HG02884 (cell line): ENCODE measurements at regions not wholly inside any gene's neighbourhood (a gene's known extent, or its start where the extent isn't known, plus 50 kb on each side); places are given as distances from the start of the nearest gene placed in this dataset.
A peak's percentile ranks its signal among the peaks of the same experiment; 100 is the strongest.

ENCODE experiments used
- ATAC-seq: cut with Tn5 transposase; IDR thresholded peaks from one replicate; pipeline ENCODE4 v1.9.1; 2021; ENCODE audit warnings: mild to moderate bottlenecking, moderate library complexity; ENCODE audit not compliant: unreplicated experiment

DNA sequence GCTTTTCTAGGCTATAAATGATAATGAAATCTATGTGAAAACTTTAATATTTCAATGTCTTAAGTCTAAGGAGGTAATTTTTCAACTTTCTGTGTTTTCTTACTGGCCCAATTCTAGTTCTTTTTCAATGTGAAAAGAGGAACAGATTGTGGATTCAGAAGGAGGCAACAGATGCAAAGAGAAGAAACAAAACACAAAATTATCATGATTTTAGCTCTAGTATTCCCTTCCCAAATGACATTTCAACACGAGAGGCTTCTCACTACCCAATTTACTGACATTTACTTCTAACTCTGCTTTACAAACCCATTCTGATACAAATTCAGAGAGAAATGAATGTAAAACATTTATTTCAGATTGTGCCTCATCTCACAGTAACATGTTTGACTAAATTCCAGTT lies 169.4 kb downstream of the WT1 start:
- ATAC-seq, result no peak

DNA sequence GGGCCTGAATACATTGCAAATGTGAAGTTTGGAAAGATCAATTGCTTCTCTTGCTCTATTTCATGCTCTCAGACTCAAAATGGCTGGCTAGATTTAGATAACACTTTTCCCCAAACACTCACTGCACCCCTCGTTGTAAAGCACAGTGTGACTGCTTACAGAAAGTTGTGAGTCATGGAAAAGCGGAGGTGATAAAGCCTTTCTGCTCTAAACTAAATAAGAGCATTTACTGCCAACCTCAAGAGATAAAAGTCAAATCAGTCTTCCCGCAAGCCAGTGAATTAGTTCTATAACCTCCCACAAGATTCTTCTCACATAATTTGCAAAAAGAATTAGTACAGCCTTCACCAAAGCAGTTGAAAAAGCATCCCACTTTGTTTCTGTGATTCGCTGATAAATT lies 168.7 kb downstream of the WT1 start:
- no peak for ATAC-seq

DNA sequence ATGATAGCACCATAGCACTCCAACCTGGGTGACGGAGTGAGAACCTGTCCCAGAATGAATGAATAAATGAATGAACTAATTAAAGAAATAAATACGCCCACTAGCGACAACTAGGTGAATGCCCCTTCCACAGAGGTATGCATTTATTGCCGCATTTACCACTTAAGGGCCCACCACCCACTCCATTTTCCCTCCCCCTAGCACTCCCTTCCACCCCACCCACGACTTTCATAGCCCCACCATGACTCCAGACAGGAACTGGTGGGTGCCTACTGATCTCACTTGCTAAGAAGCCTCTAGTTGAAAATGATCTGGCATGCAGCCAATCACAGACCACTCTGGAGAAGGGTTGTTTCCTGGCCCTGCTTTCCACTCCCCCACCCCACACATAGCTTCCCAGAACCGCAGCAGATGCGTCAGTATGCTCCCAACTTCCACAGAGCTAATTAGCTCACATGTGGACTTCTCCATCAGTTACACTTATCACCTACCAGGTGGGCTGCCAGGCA lies 167.6 kb downstream of the WT1 start:
- no peak for ATAC-seq

DNA sequence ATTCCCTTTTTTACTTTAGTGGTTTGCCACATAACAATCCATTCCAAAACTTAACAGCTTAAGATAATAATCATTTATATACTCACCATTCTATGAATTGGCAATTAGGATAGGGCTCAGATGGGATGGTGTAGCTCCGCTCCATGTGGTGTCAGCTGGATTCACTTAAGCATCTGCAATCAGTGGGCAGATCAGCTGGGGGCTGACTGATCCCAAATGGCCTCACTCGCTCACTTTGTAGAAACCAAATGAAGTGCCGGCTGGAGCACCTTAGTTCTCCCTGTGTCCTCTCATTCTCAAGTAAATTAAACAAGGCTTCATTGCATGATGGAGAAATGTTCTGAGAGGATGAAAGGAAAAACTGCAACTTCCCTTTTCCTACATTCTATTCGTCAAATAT lies 161.4 kb downstream of the WT1 start:
- ATAC-seq, result no peak

DNA sequence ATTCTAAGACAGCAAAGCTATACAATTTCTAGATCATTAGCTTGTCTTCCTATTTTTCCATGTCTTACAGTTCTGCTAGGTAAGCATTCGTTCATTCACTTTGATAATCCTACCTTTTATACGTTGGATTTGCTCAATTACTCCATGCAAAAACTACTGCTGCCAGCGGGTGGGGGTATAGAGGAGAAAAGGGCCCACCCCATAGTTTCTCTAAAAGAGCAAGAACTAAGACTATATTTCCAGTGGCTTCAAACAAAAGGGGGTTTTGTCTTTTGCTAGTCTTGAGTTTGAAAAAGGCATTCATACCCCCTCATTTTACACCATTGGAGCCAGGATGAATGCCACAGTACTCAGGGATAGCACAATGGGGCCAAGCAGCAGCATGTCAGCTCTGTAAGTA lies 155.7 kb downstream of the WT1 start:
- ATAC-seq, result no peak

DNA sequence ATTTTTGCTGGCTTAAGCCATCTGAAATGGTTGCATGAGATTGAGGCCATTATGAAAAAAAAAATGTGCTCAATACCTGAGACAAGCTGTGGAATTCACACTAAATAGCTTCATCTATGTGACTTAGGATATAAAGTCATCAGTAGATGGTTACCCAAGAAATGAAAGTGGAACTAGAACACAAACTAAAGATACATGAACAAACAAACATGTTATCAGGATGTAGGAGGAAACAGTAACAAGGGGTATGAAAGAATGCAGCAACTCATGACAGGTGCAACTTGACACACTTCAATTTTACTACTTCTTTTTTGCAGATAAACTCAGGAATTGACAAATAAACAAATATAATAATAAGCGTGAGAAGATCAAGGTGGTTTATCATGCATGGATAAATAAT lies 155.0 kb downstream of the WT1 start:
- no peak for ATAC-seq

DNA sequence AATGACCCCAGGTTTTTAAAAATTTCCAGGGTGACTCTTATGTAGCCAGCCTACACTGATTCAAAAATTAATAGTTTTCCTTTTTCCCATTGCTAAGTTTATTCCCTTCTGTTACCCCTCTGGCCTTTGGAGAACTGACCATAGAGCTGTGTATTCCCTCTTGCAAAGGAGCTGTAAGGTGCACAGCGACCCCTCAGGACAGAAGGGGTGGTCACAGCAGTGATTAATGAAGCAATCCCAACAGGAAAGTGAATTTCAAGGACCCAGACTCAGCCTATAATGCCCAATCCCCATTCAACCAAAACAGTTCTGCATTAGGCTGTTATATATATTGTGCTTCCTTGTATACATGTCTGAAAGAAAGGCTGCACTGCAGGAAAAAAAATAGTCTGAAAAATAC lies 147.1 kb downstream of the WT1 start:
- ATAC-seq, result no peak

DNA sequence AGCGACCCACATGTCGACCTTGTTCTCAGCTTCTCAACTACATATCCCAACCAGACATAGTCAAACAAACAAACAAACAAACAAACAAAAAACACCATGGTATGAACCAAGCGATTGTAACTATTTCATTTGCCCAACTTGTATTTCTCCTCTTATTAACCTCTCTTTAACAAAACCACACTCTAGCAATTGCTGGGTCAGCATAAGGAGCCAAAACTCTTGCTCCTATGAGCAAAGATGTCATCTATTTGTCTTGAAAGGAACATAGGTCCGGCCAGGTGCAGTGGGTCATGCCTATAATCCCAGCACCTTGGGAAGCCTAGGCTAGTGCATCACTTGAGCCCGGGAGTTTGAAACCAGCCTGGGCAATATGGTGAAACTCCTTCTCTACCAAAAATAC lies 145.6 kb downstream of the WT1 start:
- no peak for ATAC-seq

DNA sequence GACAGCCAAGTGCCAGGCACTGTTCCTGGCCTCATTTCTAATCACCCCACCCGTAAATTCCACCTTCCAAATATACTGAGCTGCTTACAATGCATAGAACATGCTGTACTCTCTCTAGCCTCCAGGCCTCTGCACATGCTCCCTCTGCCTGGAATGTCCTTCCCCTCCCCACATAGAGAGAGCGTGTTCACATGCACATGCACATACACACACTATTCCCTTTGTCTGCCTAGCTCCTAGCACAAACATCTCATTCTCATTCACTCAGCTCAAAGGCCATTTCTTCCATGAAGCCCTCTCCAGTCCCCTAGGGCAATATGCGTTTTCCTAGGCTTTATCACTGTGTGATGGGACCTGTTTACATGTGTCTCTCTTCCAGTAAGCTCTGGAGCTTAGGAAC lies 144.6 kb downstream of the WT1 start:
- no peak for ATAC-seq

DNA sequence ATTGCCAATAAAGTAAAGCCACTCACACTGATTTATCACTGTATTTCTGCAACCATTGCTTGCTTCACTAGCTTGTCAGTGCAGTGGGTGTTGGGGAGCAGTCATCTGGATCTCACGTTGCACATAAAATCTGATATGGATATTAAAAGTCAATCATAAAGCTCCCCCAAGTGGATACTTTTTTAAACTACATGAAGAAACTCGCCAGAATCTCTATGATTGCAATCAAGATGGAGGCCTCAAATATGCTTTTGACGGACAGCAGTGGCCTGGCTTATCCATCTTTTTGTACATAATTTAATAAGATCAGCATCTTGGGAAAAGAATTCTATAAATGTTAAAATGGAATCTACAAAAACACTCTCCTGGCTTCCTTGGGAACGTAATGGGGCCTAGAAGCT lies 137.7 kb downstream of the WT1 start:
- ATAC-seq, result no peak

DNA sequence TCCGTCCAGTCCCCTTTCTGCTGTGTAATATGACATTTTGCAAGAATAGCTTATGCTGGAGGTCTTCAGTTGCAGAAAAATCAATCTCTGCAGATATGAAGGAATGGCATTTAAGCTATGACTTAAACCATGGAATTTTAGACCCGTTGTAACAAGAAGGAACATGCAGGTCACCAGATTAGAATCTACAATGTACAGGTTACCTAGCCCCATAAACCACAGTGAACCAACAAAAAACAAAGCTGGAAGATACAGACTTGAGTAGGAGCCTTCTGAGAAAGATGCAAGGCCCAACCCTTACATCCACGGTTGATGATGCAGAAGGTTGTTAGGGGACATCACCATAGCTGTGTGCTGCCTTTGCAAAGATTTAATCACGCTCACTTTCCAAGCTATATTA lies 132.5 kb downstream of the WT1 start:
- ATAC-seq, result no peak

DNA sequence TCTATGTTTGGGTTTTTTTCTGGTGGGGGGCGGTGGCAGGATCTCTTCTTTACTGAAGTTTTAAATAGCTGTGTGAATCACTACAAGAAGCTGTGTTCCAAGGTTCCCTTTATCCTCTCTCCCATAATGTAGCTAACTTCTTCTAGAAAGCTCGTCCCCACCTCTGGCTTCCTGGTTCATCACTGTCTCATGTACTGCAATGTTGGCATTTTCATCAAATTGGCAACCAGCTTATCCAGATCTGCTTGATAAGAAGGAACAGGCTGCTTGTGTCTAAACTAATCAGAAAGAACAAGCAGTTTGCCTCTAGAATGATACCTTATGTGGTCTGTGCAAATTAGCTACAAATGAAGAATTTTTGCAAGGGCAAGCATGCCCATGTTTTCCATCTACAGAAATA lies 130.8 kb downstream of the WT1 start:
- ATAC-seq, result no peak

DNA sequence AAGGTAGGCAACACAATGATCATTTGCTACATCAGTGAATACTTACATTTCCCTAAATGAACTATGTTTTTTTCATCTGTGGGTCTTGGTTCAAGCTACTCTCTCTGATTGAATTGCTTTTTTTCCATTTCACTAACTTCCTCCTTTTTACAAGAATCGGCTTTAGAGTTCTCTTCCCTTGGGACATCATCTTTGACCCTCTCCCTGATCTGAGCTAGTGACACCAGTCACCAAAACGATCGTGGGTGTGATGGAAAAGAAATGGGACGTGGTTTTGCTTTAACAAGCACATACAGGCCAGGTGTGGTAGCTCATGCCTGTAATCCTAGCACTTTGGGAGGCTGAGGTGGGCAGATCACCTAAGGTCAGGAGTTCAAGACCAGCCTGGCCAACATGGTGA lies 129.9 kb downstream of the WT1 start:
- no peak for ATAC-seq

DNA sequence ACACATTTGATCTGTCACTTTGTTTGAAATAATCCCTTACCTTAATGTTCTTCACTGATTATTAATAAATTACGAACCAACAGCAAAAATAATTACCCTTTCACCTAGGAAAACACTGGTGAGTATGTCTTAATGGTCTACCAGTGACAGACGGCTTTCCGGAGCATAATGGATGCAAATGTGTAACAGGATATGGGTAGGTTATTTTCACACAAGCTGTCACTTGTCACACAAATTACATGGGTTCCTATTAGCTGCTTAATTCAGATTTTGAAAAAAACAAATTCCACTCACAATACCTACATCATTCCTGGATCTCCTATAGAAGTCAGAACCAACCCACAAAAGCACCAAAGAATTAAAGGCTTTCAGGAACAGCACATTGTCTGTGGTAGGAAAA lies 127.9 kb downstream of the WT1 start:
- ATAC-seq, result no peak

DNA sequence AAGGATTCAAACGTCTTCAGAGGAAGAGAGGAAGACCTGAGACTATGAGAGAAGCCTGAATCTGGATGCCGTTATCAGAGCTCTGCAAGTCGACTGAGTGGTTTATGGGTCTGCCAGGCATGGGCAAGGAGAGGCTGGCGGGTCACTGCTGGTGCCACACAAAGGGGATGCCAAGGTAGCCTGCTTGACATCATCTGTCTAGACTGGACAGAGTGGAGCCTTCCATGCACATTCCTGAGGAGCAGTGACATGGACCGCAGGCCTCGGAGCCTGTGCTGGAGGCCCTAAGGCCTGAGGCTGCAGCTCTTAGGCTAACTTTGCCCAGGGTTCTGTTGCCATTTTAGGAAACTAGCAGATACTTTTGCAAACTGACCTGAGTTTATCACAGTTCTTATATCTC lies 127.4 kb downstream of the WT1 start:
- ATAC-seq, result no peak

DNA sequence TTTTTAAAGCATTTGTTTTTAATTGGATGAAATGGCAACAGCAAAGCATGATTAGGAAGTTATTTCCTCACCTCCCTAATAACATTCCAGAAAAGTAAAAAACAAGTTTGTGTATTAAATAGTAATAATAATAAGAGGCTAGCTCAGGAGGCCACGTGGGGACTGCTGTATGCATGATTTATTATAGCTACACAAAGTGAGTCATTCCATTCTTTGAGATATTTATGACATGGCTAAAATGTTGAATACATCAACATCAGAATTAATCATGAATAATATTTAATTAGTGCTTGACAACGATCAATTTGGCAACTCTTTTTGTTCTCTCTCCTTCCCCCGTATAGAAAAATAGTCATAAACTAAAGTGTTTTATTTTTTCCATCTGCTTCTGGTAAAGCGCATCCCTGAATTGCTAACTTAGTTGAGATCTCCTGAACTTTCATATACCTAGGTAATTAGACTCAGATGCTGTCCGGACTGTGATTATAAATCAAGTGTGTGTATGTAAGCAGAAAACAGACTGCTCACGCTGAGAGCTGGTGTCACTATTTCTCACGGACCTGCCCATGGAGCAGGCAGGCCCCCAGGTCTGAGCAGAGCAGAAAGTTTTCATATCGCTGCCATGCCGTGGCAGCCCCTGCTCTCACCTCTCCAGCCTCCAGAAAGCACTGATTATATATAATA lies 125.7 kb downstream of the WT1 start:
- no peak for ATAC-seq

DNA sequence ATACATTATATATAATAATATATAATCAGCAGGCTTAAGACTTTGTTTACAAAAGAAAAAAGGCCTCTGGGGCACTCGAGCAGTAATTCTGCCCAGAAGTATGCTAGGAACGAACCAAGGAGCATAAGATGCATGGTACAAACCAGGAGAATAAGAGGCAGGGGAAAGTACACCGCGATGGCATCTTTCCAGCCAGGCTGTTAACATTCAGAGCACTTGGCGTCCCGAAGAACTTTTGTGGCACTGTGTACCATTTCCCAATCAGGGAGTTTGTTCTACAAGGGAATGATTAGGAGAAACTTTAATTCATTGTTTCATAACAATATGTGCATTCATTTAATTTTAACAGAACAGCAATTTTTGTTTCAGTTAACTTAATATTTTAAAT lies 125.1 kb downstream of the WT1 start:
- no peak for ATAC-seq

DNA sequence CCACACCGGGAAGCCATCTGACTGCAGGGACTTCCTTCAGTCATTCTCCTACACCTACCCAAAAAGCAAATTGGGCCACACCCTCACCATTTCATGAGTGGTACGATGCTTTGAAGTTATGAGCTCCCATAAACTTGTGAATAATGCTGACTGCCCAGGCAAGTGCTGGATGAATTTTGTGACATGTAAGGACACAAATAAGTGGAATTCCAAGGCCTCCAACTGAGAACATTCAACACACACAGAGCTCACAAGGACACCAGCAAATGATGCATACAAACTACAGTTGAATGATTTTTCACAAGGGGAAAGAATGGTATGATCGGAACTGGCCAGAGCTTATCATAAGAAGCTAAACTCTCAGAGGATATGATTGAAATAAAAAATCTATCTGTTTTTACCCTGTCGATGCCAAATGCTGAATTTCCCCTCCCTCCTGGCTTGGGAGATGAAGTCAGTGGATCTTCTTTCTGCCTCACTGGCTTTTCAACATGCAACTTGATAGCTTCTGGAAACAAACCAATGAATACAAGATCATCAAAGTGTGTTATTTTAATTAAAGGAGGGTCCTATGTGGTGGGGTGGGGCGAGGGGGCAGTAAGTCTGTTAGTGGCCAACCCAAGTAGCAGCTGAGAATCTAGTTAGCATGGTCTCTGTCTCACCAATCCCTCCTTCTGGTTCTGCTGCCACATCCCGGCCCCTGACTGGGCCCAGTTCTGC lies 123.8 kb downstream of the WT1 start:
- no peak for ATAC-seq

DNA sequence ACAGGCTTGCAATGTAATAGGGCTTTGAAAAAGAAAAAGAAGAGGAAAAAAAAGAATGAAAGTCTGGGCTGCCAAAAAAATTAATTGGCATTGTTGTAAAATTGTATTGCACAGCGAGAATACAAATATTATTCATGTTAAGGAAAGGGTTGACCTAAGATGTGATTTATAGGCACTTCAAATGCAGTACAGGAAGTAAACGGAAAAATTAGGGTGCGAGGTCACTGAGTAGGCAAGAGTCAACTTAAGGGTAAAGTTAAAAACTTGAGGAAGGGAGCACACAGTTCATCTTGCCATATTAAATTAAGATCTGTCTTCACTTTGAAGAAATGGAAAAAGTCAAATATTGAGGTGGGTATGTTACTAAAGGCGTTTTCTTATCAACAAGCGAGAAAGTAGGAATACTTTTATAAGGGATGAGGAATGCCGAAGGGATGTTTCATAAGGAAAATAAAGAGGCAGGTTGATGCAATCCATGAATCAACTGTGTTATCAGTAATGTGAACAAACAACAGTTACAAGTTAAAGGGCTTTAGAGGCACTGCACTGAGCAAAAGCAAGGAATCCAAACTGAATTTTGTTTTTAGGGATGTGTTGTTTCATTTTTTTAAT lies 123.0 kb downstream of the WT1 start:
- no peak for ATAC-seq

DNA sequence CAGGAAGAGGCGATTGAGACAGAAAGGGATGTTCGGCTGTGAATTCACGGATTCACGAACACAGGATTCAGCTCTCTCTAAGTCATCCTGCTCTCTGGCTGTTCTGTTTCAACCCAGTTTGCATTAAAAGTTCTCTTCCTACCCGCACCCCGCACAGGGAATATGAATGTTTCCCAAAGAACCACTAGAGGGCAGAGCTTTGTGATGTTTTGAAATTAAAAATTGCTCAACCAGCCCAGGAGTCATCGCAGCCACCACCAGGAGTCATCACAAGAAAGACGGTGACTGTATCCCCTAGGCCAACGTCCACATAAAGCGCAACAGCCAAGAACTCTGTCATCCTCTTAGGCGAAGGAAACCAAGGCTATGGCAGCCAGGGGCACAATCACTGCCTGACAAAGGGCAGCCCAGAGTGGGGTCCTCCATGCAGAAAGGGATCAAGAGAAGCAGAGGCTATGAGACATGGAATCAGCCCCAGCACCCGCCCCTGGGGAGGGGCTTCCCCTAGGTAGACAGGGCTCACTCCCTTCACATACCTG lies 122.4 kb downstream of the WT1 start:
- peak; percentile 56 for ATAC-seq

DNA sequence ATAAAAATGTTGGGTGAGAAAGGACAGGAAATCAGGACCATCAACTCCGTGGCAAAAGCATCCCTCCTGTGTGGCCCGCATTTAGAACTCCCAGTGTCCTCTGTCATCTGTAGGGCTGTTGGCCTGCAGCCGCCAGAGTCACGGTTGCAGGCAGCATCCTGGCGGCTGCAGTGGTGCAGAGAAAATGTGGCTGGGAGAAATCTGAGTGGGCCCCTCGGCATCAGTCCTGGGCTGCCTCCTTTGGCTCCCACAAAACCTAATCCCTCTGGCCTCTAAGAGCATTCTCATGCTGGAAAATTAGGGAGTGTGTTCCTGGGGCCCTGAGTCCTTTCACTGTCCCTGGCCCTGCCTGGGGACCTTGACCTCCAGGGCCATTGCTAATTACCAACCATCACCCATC lies 121.9 kb downstream of the WT1 start:
- ATAC-seq, result no peak

DNA sequence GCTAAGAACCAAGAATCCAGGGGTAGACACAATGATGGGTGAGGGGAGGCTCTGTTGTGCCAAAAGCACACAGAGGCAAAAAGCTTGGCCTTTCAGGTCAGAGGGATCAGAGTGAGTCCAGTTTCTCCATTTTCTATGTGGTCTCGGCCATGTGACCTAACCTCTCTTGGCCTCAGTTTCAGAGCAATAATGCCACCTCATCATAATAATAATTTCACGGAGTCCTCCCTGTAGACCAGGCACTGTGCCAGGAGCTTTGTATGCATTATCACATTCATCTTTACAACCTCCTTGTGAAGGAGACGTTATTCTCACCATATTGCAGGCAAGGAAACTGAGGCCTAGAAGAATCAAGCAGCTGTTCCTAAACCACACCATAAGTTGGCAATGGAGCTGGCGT lies 120.2 kb downstream of the WT1 start:
- ATAC-seq, result no peak
